ENCODE measurements at regions not wholly inside any gene's neighbourhood (a gene's known extent, or its start where the extent isn't known, plus 50 kb on each side); places are given as distances from the start of the nearest gene placed in this dataset.

- TF ChIP-seq CTCF (conservative IDR thresholded peaks at IDR 0.05; ENCODE audit: low read length) = no peak
- no peak for TF ChIP-seq EZH2phosphoT487 (IDR thresholded peaks at IDR 0.05; ENCODE audit: borderline replicate concordance, low read depth, low read length)
These were observed 124.4 kb upstream of the IRF2BP2 start for GRCh38 chr1:234734412-234734835.

Data from OCI-LY7 (cell line).